K562 (cell line): ENCODE measurements at regions not wholly inside any gene's neighbourhood (a gene's known extent, or its start where the extent isn't known, plus 50 kb on each side); places are given as distances from the start of the nearest gene placed in this dataset.

ENCODE experiments used
- ATAC-seq: fragments of 200-7000 bp; cut with Tn5 transposase; 3 replicates; pipeline ENCODE4 v1.9.1; 2020; ENCODE audit warnings: moderate library complexity
- BruUV-seq: library from RNA; stranded (reverse); fragments of 400-500 nt; replicated peaks from 2 replicates; lab custom pipeline; 2021; lab: Mats Ljungman, UMichigan
- CTCF ChIA-PET: fragments of 300-600 bp; formaldehyde crosslinking; extraction: SDS; loops from one replicate; lab custom pipeline; 2021; ENCODE audit warnings: low intra/inter-chr PET ratio; lab: Yijun Ruan, JAX
- POLR2A ChIA-PET: fragments of 300-600, 350-650 bp; sonication (Branson Sonifier 250); formaldehyde crosslinking; extraction: SDS; loops from one replicate; lab custom pipeline; 2021; ENCODE audit warnings: antibody characterized with exemption, inconsistent platforms; lab: Yijun Ruan, JAX
- DNase-seq, 4 experiments: peaks; one replicate each; pipeline versions ENCODE4 v3.0.0 to v3.0.0-alpha.2; 2011 to 2018; ENCODE audit warnings: low spot score in 3 of 4, mixed read lengths in 3 of 4; ENCODE audit errors: extremely low read depth in 1 of 4
- FAIRE-seq: peaks from 2 replicates; lab custom pipeline; 2011; peaks lifted over from hg19 to GRCh38; lab: Jason Lieb, UNC
- H2AFZ ChIP-seq: 2 replicates; pipeline ENCODE4 v1.6.0; 2011; ENCODE audit warnings: low read depth, low read length, control low read depth, inconsistent platforms
- H3K27ac ChIP-seq: fragments of 200-600 bp; 3 replicates; pipeline ENCODE4 v1.8.0; 2011; ENCODE audit warnings: low read depth, mild to moderate bottlenecking, control low read depth, inconsistent platforms, low read length, moderate library complexity, mixed read lengths; ENCODE audit errors: extremely low read depth
- H3K27me3 ChIP-seq, 2 experiments: fragments of 300-600 bp in 1 of 2; 2 replicates in 1 of 2; 3 replicates in 1 of 2; pipeline versions ENCODE4 v1.6.0 to v1.8.0; 2011; ENCODE audit warnings: inconsistent platforms in 2 of 2, low read length in 2 of 2, mild to moderate bottlenecking in 1 of 2, mixed read lengths in 1 of 2, moderate library complexity in 1 of 2; ENCODE audit not compliant: control insufficient read depth in 2 of 2, insufficient read depth in 2 of 2
- H3K36me3 ChIP-seq: fragments of 300-600 bp; 3 replicates; pipeline ENCODE4 v1.8.0; 2011; ENCODE audit warnings: mild to moderate bottlenecking, low read length, inconsistent platforms; ENCODE audit not compliant: control insufficient read depth, insufficient read depth
- H3K4me1 ChIP-seq, 2 experiments: fragments of 200-600 bp in 1 of 2; replicated peaks in 1 of 2; 2 replicates in 1 of 2; 3 replicates in 1 of 2; pipeline versions ENCODE4 v1.5.1 to v1.8.0; 2011; ENCODE audit warnings: inconsistent platforms in 2 of 2, low read length in 2 of 2, mild to moderate bottlenecking in 1 of 2, mixed read lengths in 1 of 2, moderate library complexity in 1 of 2; ENCODE audit not compliant: control insufficient read depth in 2 of 2, insufficient read depth in 2 of 2
- H3K4me2 ChIP-seq: 2 replicates; pipeline ENCODE4 v1.6.1; 2011; ENCODE audit warnings: low read length, control low read depth, inconsistent platforms, mixed read lengths; ENCODE audit not compliant: insufficient read depth
- H3K4me3 ChIP-seq: fragments of 200-600 bp; sonication (generic), shearing (Covaris generic); 2 replicates; pipeline ENCODE4 v1.5.1; 2016; ENCODE audit warnings: control low read depth, inconsistent platforms
- H3K79me2 ChIP-seq: fragments of 200-600 bp; 3 replicates; pipeline ENCODE4 v1.8.0; 2011; ENCODE audit warnings: low read length, inconsistent platforms; ENCODE audit not compliant: control insufficient read depth, insufficient read depth
- H3K9ac ChIP-seq, 2 experiments: 2 replicates each; pipeline versions ENCODE4 v1.6.0 to v1.6.1; 2011; ENCODE audit warnings: low read depth in 2 of 2, low read length in 2 of 2, control low read depth in 1 of 2, inconsistent platforms in 1 of 2, mild to moderate bottlenecking in 1 of 2, mixed read lengths in 1 of 2; ENCODE audit not compliant: insufficient read depth in 1 of 2
- H3K9me1 ChIP-seq: one replicate; pipeline ENCODE4 v1.6.0; 2011; ENCODE audit warnings: inconsistent platforms, mild to moderate bottlenecking, low read length, moderate library complexity; ENCODE audit not compliant: control insufficient read depth, insufficient read depth
- H3K9me3 ChIP-seq: replicated peaks from 2 replicates; pipeline ENCODE4 v1.5.1; 2011; ENCODE audit warnings: low read depth, low read length, inconsistent platforms; ENCODE audit not compliant: control insufficient read depth, insufficient read depth
- H4K20me1 ChIP-seq: replicated peaks from 2 replicates; pipeline ENCODE4 v1.6.1; 2011; ENCODE audit warnings: low read length, inconsistent platforms, mixed read lengths; ENCODE audit not compliant: control insufficient read depth, insufficient read depth
- BACH1 ChIP-seq: fragments of 200-800 bp; sonication (Bioruptor generic); IDR thresholded peaks from 2 replicates; pipeline ENCODE4 v1.6.1; 2016; ENCODE audit warnings: missing genetic modification characterization, missing compliant biosample characterization
- BCL6 ChIP-seq: fragments of 250-450 bp; sonication (Bioruptor Pico); IDR thresholded peaks from 2 replicates; pipeline ENCODE4 v1.4.0; 2020
- ELF2 ChIP-seq: fragments of 250-450 bp; sonication (Bioruptor Pico); IDR thresholded peaks from 2 replicates; pipeline ENCODE4 v1.5.0; 2021; ENCODE audit warnings: mild to moderate bottlenecking
- ELF4 ChIP-seq: fragments of 450-650 bp; formaldehyde crosslinking; IDR thresholded peaks from 2 replicates; pipeline ENCODE4 v1.4.0; 2022; ENCODE audit warnings: missing genetic modification characterization
- FOXJ2 ChIP-seq: fragments of 200-800 bp; sonication (Bioruptor generic); IDR thresholded peaks from 2 replicates; pipeline ENCODE4 v1.6.1; 2016; ENCODE audit warnings: missing genetic modification characterization, missing compliant biosample characterization
- FOXJ3 ChIP-seq: sonication (generic); formaldehyde crosslinking; IDR thresholded peaks from 2 replicates; pipeline ENCODE4 v1.4.0; 2020; ENCODE audit warnings: mild to moderate bottlenecking, missing genetic modification reagents
- LARP7 ChIP-seq: fragments of 450-650 bp; IDR thresholded peaks from 2 replicates; pipeline ENCODE4 v1.6.1; 2016
- PML ChIP-seq: IDR thresholded peaks from 2 replicates; pipeline ENCODE4 v1.6.1; 2012; ENCODE audit warnings: low read length, inconsistent platforms
- RNF2 ChIP-seq: sonication (generic); IDR thresholded peaks from 2 replicates; pipeline ENCODE4 v1.6.1; 2016
- ZNF134 ChIP-seq: fragments of 250-450 bp; sonication (Bioruptor Pico); conservative IDR thresholded peaks from 2 replicates; pipeline ENCODE4 v1.4.0; 2020
- ZNF316 ChIP-seq: fragments of 450-650 bp; IDR thresholded peaks from 2 replicates; pipeline ENCODE4 v1.6.1; 2016
- ZNF707 ChIP-seq: fragments of 250-450 bp; sonication (Bioruptor Pico); conservative IDR thresholded peaks from 2 replicates; pipeline ENCODE4 v1.8.0; 2022; ENCODE audit warnings: inconsistent platforms, mild to moderate bottlenecking, moderate library complexity
- WGBS: fragments of 100-300 bp; shearing (Covaris generic); methylation state at CpG from one replicate; pipeline ENCODE4 v1.1.6; 2016; ENCODE audit warnings: low coverage, mixed read lengths; ENCODE audit not compliant: insufficient coverage; ENCODE audit errors: missing lambda C conversion rate; 5-methylcytosine and 5-hydroxymethylcytosine counted together
- in situ Hi-C: fragments of 300-500 bp; cut with MboI; formaldehyde crosslinking; loops from 4 replicates; pipeline ENCODE4 v1.15.0; 2018; ENCODE audit warnings: inconsistent platforms, mixed read lengths
- intact Hi-C: fragments of 100-400 bp; cut with micrococcal nuclease; formaldehyde crosslinking; loops from 2 replicates; pipeline ENCODE4 v1.14.2; 2022
- TF ChIP-seq, protein P1 (sequence below): IDR thresholded peaks from 2 replicates; pipeline ENCODE4 v1.6.1; 2011; ENCODE audit warnings: borderline replicate concordance, low read depth, mild to moderate bottlenecking, moderate library complexity, low read length; ENCODE audit not compliant: insufficient read depth, poor library complexity, severe bottlenecking
- TF ChIP-seq, protein P2 (sequence below), 2 experiments: fragments of 450-650 bp; IDR thresholded peaks; 2 replicates each; pipeline ENCODE4 v1.6.1; 2016
- TF ChIP-seq, protein P3 (sequence below), 2 experiments: fragments of 450-650 bp; IDR thresholded peaks; 2 replicates each; pipeline ENCODE4 v1.6.1; 2018; ENCODE audit warnings: mild to moderate bottlenecking in 2 of 2, low read depth in 1 of 2; ENCODE audit not compliant: partially characterized antibody in 2 of 2
- TF ChIP-seq, protein P4 (sequence below): fragments of 450-650 bp; formaldehyde crosslinking; IDR thresholded peaks from 2 replicates; pipeline ENCODE4 v1.4.0; 2020; ENCODE audit warnings: mild to moderate bottlenecking

DNA sequence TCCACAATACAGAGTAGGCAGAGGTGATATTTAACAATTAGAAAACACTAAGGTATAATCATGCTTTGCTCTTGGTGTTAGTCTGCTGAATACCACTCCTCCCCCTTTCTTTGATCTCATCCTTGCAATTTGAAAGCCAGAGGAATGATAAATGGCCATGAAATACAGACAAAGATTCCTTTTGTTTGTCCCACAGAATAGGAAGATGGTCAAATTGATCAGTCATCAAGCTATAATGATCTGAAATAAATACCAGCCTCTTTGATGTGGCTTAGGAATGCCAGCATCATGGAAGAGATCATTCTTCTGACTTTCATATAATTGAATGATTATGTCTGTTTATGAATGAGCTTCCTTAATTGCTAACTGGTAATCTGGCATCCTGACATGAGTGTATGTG lies 1541.7 kb upstream of the CDH8 start (continued):
- TF ChIP-seq, protein P1, sequence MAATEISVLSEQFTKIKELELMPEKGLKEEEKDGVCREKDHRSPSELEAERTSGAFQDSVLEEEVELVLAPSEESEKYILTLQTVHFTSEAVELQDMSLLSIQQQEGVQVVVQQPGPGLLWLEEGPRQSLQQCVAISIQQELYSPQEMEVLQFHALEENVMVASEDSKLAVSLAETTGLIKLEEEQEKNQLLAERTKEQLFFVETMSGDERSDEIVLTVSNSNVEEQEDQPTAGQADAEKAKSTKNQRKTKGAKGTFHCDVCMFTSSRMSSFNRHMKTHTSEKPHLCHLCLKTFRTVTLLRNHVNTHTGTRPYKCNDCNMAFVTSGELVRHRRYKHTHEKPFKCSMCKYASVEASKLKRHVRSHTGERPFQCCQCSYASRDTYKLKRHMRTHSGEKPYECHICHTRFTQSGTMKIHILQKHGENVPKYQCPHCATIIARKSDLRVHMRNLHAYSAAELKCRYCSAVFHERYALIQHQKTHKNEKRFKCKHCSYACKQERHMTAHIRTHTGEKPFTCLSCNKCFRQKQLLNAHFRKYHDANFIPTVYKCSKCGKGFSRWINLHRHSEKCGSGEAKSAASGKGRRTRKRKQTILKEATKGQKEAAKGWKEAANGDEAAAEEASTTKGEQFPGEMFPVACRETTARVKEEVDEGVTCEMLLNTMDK, result no peak

DNA sequence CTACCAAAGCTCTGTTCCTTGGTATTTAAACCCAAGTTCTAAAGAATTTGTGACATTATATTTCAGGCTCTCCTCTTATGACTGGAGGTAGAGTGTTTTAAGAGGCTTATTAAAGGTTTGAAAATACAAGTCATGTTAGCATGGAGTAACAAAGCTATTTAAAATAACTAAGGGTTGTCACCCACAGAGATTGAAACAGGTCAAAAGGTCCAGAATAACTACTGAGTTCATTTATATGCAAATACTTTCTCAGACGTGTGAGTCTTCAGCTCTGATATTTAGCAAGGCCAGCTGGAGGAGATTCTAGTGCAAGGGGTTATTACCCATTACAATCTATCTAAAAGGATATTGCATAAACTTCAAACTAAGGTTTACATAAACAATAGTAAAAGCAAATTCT lies 1538.8 kb upstream of the CDH8 start:
- intact Hi-C loops, result no loop called here
- Histone ChIP-seq H3K27me3 (no peaks in the 10 kb centered on the region), H3K27ac (no peak overlapping the region), H3K4me1 (no peaks in the 10 kb centered on the region), H2AFZ (no peak overlapping the region), H3K79me2 (no peaks in the 10 kb centered on the region), H3K9me1 (no peaks in the 10 kb centered on the region), H3K9me3 (no peaks in the 10 kb centered on the region), H3K4me3 (no peak overlapping the region), H3K9ac (no peak overlapping the region), H4K20me1 (no peaks in the 10 kb centered on the region), H3K36me3 (no peaks in the 10 kb centered on the region), H3K4me2 (no peak overlapping the region)
- ChIA-PET CTCF (no interaction called here), POLR2A (no interaction called here)
- WGBS, result 0% methylated on average over 1 of the region's 1 CpG
- in situ Hi-C loops, result no loop called here
- DNase-seq, result no peak
- BruUV-seq, result no TSS peak
- no peak for FAIRE-seq
- ATAC-seq, result no peak
- TF ChIP-seq ZNF134, result no peak
- no peak for TF ChIP-seq BCL6 (CRISPR knock-in tag)
- no peak for TF ChIP-seq FOXJ3 (CRISPR knock-in tag)
- TF ChIP-seq ZNF707, result no peak
- no peak for TF ChIP-seq ZNF316
- TF ChIP-seq ELF4 (CRISPR knock-in tag), result no peak
- no peak for TF ChIP-seq FOXJ2 (tag)
- TF ChIP-seq, protein P2, sequence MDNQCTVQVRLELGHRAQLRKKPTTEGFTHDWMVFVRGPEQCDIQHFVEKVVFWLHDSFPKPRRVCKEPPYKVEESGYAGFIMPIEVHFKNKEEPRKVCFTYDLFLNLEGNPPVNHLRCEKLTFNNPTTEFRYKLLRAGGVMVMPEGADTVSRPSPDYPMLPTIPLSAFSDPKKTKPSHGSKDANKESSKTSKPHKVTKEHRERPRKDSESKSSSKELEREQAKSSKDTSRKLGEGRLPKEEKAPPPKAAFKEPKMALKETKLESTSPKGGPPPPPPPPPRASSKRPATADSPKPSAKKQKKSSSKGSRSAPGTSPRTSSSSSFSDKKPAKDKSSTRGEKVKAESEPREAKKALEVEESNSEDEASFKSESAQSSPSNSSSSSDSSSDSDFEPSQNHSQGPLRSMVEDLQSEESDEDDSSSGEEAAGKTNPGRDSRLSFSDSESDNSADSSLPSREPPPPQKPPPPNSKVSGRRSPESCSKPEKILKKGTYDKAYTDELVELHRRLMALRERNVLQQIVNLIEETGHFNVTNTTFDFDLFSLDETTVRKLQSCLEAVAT (IDR thresholded peaks at IDR 0.05), result no peak
- TF ChIP-seq, protein P3, sequence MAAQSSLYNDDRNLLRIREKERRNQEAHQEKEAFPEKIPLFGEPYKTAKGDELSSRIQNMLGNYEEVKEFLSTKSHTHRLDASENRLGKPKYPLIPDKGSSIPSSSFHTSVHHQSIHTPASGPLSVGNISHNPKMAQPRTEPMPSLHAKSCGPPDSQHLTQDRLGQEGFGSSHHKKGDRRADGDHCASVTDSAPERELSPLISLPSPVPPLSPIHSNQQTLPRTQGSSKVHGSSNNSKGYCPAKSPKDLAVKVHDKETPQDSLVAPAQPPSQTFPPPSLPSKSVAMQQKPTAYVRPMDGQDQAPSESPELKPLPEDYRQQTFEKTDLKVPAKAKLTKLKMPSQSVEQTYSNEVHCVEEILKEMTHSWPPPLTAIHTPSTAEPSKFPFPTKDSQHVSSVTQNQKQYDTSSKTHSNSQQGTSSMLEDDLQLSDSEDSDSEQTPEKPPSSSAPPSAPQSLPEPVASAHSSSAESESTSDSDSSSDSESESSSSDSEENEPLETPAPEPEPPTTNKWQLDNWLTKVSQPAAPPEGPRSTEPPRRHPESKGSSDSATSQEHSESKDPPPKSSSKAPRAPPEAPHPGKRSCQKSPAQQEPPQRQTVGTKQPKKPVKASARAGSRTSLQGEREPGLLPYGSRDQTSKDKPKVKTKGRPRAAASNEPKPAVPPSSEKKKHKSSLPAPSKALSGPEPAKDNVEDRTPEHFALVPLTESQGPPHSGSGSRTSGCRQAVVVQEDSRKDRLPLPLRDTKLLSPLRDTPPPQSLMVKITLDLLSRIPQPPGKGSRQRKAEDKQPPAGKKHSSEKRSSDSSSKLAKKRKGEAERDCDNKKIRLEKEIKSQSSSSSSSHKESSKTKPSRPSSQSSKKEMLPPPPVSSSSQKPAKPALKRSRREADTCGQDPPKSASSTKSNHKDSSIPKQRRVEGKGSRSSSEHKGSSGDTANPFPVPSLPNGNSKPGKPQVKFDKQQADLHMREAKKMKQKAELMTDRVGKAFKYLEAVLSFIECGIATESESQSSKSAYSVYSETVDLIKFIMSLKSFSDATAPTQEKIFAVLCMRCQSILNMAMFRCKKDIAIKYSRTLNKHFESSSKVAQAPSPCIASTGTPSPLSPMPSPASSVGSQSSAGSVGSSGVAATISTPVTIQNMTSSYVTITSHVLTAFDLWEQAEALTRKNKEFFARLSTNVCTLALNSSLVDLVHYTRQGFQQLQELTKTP (IDR thresholded peaks at IDR 0.05; ENCODE audit: low read depth in 1 of 2, partially characterized antibody in 2 of 2), result no peak
- TF ChIP-seq ELF2, result no peak
- TF ChIP-seq RNF2, result no peak
- TF ChIP-seq PML, result no peak
- TF ChIP-seq LARP7, result no peak
- TF ChIP-seq, protein P4, sequence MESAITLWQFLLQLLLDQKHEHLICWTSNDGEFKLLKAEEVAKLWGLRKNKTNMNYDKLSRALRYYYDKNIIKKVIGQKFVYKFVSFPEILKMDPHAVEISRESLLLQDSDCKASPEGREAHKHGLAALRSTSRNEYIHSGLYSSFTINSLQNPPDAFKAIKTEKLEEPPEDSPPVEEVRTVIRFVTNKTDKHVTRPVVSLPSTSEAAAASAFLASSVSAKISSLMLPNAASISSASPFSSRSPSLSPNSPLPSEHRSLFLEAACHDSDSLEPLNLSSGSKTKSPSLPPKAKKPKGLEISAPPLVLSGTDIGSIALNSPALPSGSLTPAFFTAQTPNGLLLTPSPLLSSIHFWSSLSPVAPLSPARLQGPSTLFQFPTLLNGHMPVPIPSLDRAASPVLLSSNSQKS, result no peak
- TF ChIP-seq BACH1 (tag), result no peak
